GM23338 (cell line): ENCODE measurements at regions not wholly inside any gene's neighbourhood (a gene's known extent, or its start where the extent isn't known, plus 50 kb on each side); places are given as distances from the start of the nearest gene placed in this dataset.

Experiments
- ATAC-seq: fragments of 200-7000 bp; cut with Tn5 transposase; 3 replicates; pipeline ENCODE4 v1.9.1; 2020
- DNase-seq: peaks from one replicate; pipeline ENCODE4 v3.0.0-alpha.2; 2015; ENCODE audit warnings: low spot score
- H2AFZ ChIP-seq: fragments of 200-600 bp; sonication (generic); 2 replicates; pipeline ENCODE4 v1.8.0; 2016; ENCODE audit warnings: antibody characterized with exemption, mild to moderate bottlenecking, moderate library complexity
- H3F3A ChIP-seq: fragments of 200-600 bp; sonication (generic); replicated peaks from 2 replicates; pipeline ENCODE4 v1.8.0; 2017; ENCODE audit warnings: antibody characterized with exemption, mixed run types, low read depth
- H3K27ac ChIP-seq: fragments of 200-600 bp; sonication (generic); 2 replicates; pipeline ENCODE4 v1.6.1; 2016; ENCODE audit warnings: low read depth
- H3K27me3 ChIP-seq: fragments of 200-600 bp; sonication (generic); 2 replicates; pipeline ENCODE4 v1.8.0; 2016; ENCODE audit warnings: mild to moderate bottlenecking, mixed run types, moderate library complexity; ENCODE audit not compliant: insufficient read depth
- H3K36me3 ChIP-seq: fragments of 200-600 bp; sonication (generic); 2 replicates; pipeline ENCODE4 v1.8.0; 2016; ENCODE audit warnings: mild to moderate bottlenecking; ENCODE audit not compliant: insufficient read depth
- H3K4me1 ChIP-seq: fragments of 200-600 bp; sonication (generic); 2 replicates; pipeline ENCODE4 v1.8.0; 2016; ENCODE audit warnings: mild to moderate bottlenecking, moderate library complexity; ENCODE audit not compliant: insufficient read depth
- H3K4me2 ChIP-seq: fragments of 200-600 bp; sonication (generic); 2 replicates; pipeline ENCODE4 v1.7.1; 2017; ENCODE audit warnings: mixed run types
- H3K4me3 ChIP-seq: fragments of 200-600 bp; sonication (generic); 2 replicates; pipeline ENCODE4 v1.6.1; 2016; ENCODE audit warnings: mixed run types
- H3K79me2 ChIP-seq: fragments of 200-600 bp; sonication (generic); replicated peaks from 2 replicates; pipeline ENCODE4 v1.8.0; 2017; ENCODE audit warnings: mild to moderate bottlenecking; ENCODE audit not compliant: insufficient read depth
- H3K9me2 ChIP-seq: fragments of 200-600 bp; sonication (generic); 2 replicates; pipeline ENCODE4 v1.8.0; 2017; ENCODE audit not compliant: insufficient read depth
- H4K20me1 ChIP-seq: fragments of 200-600 bp; sonication (generic); replicated peaks from 2 replicates; pipeline ENCODE4 v1.8.0; 2017; ENCODE audit warnings: mild to moderate bottlenecking; ENCODE audit not compliant: insufficient read depth
- H3K27ac Mint-ChIP-seq: 2 replicates; pipeline ENCODE4 v1.8.0; 2020; ENCODE audit warnings: inconsistent platforms, mild to moderate bottlenecking, moderate library complexity, mixed read lengths
- H3K27me3 Mint-ChIP-seq: 3 replicates; pipeline ENCODE4 v1.8.0; 2022; ENCODE audit warnings: low read depth, mild to moderate bottlenecking, moderate library complexity, mixed read lengths, inconsistent platforms; ENCODE audit not compliant: insufficient read depth, poor library complexity
- H3K36me3 Mint-ChIP-seq: 3 replicates; pipeline ENCODE4 v1.8.0; 2021; ENCODE audit warnings: low read depth, mild to moderate bottlenecking, inconsistent platforms, moderate library complexity, mixed read lengths
- H3K4me1 Mint-ChIP-seq: 3 replicates; pipeline ENCODE4 v1.8.0; 2020; ENCODE audit warnings: mild to moderate bottlenecking, inconsistent platforms, mixed read lengths
- H3K4me3 Mint-ChIP-seq: 3 replicates; pipeline ENCODE4 v1.8.0; 2021; ENCODE audit warnings: moderate library complexity, mild to moderate bottlenecking, inconsistent platforms, mixed read lengths
- H3K9me3 Mint-ChIP-seq: 3 replicates; pipeline ENCODE4 v1.8.0; 2020; ENCODE audit warnings: moderate library complexity, mild to moderate bottlenecking, inconsistent platforms, mixed read lengths
- CREB1 ChIP-seq: fragments of 250-450 bp; sonication (Bioruptor Pico); IDR thresholded peaks from 2 replicates; pipeline ENCODE4 v1.5.0; 2020; ENCODE audit warnings: low read depth, mild to moderate bottlenecking, moderate library complexity
- EZH2 ChIP-seq: fragments of 200-600 bp; sonication (generic); IDR thresholded peaks from one replicate; pipeline ENCODE4 v1.8.0; 2017; ENCODE audit warnings: antibody characterized with exemption, mild to moderate bottlenecking, low read depth; ENCODE audit not compliant: unreplicated experiment
- NANOG ChIP-seq: IDR thresholded peaks from 2 replicates; pipeline ENCODE4 v1.6.1; 2016; ENCODE audit warnings: antibody characterized with exemption, borderline replicate concordance
- POLR2AphosphoS5 ChIP-seq: IDR thresholded peaks from 2 replicates; pipeline ENCODE4 v1.6.1; 2016; ENCODE audit warnings: antibody characterized with exemption, low read depth
- STAT1 ChIP-seq: IDR thresholded peaks from one replicate; pipeline ENCODE4 v1.6.1; 2016; ENCODE audit warnings: antibody characterized with exemption; ENCODE audit not compliant: unreplicated experiment
- ZNF114 ChIP-seq: fragments of 250-450 bp; sonication (Bioruptor Pico); IDR thresholded peaks from 2 replicates; pipeline ENCODE4 v1.5.0; 2020; ENCODE audit warnings: mild to moderate bottlenecking, moderate library complexity
- ZNF331 ChIP-seq: fragments of 250-450 bp; sonication (Bioruptor Pico); IDR thresholded peaks from 2 replicates; pipeline ENCODE4 v1.5.0; 2020; ENCODE audit warnings: low read depth, mild to moderate bottlenecking, moderate library complexity
- TF ChIP-seq, protein P1 (sequence below): fragments of 250-450 bp; sonication (Bioruptor Pico); IDR thresholded peaks from 2 replicates; pipeline ENCODE4 v1.5.0; 2020; ENCODE audit warnings: mild to moderate bottlenecking, moderate library complexity
- TF ChIP-seq, protein P2 (sequence below), 2 experiments: fragments of 200-600 bp in 1 of 2; sonication (generic) in 1 of 2; conservative IDR thresholded peaks; 2 replicates each; pipeline versions ENCODE4 v1.5.1 to v1.6.1; 2016 to 2017; ENCODE audit warnings: antibody characterized with exemption in 2 of 2, low read depth in 2 of 2, mild to moderate bottlenecking in 2 of 2, moderate library complexity in 1 of 2

DNA sequence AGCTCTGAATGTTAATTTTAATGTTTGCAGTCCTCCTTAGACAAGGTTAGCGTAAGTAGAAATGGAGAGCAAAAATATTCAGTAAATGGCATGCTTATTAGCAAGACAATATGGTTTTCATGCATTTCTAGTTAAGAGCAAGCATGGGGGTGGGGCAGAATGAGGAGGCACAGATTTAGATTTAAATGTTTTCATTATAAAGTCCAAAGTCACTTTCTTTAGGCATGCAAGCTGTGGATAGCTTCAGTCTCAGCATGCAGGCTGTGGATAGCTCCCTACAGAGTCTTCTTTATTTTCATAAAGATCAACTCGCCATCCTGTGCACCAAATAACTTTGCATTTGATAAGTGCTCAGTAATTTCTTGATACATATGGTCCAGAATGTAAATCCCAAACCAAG is 1294.5 kb upstream of the ADGRL2 start:
- Mint-ChIP-seq H3K4me1 (peaks cover 24% of the 10 kb centered on the region), H3K27ac (no peak overlapping the region; the same call in 1 of the 2 replicates), H3K4me3 (0 out of 3 replicates have a peak overlapping the region, but pooled peaks have one; percentile 22), H3K36me3 (peaks cover 22% of the 10 kb centered on the region; the same call in 2 of the 3 replicates), H3K9me3 (peaks cover 15% of the 10 kb centered on the region), H3K27me3 (peaks cover 5% of the 10 kb centered on the region)
- no peaks in the 10 kb centered on the region for H3K79me2 ChIP-seq
- peak; percentile 16 for DNase-seq
- H3K4me1 ChIP-seq = 0 out of 2 replicates have a peak, but pooled peaks cover 6% of the 10 kb centered on the region
- H3F3A ChIP-seq = no peaks in the 10 kb centered on the region
- no peak overlapping the region for H3K4me3 ChIP-seq
- H2AFZ ChIP-seq = no peak overlapping the region
- H3K27ac ChIP-seq = peak overlapping the region; percentile 3; the same call in 1 of the 2 replicates
- no peaks in the 10 kb centered on the region for H3K9me2 ChIP-seq
- no peaks in the 10 kb centered on the region for H3K27me3 ChIP-seq
- no peaks in the 10 kb centered on the region for H4K20me1 ChIP-seq
- no peaks in the 10 kb centered on the region for H3K36me3 ChIP-seq
- no peak for ATAC-seq
- H3K4me2 ChIP-seq = peak overlapping the region; percentile 15
- TF ChIP-seq CREB1 (CRISPR knock-in tag) = no peak
- no peak for TF ChIP-seq STAT1
- TF ChIP-seq, protein P1, sequence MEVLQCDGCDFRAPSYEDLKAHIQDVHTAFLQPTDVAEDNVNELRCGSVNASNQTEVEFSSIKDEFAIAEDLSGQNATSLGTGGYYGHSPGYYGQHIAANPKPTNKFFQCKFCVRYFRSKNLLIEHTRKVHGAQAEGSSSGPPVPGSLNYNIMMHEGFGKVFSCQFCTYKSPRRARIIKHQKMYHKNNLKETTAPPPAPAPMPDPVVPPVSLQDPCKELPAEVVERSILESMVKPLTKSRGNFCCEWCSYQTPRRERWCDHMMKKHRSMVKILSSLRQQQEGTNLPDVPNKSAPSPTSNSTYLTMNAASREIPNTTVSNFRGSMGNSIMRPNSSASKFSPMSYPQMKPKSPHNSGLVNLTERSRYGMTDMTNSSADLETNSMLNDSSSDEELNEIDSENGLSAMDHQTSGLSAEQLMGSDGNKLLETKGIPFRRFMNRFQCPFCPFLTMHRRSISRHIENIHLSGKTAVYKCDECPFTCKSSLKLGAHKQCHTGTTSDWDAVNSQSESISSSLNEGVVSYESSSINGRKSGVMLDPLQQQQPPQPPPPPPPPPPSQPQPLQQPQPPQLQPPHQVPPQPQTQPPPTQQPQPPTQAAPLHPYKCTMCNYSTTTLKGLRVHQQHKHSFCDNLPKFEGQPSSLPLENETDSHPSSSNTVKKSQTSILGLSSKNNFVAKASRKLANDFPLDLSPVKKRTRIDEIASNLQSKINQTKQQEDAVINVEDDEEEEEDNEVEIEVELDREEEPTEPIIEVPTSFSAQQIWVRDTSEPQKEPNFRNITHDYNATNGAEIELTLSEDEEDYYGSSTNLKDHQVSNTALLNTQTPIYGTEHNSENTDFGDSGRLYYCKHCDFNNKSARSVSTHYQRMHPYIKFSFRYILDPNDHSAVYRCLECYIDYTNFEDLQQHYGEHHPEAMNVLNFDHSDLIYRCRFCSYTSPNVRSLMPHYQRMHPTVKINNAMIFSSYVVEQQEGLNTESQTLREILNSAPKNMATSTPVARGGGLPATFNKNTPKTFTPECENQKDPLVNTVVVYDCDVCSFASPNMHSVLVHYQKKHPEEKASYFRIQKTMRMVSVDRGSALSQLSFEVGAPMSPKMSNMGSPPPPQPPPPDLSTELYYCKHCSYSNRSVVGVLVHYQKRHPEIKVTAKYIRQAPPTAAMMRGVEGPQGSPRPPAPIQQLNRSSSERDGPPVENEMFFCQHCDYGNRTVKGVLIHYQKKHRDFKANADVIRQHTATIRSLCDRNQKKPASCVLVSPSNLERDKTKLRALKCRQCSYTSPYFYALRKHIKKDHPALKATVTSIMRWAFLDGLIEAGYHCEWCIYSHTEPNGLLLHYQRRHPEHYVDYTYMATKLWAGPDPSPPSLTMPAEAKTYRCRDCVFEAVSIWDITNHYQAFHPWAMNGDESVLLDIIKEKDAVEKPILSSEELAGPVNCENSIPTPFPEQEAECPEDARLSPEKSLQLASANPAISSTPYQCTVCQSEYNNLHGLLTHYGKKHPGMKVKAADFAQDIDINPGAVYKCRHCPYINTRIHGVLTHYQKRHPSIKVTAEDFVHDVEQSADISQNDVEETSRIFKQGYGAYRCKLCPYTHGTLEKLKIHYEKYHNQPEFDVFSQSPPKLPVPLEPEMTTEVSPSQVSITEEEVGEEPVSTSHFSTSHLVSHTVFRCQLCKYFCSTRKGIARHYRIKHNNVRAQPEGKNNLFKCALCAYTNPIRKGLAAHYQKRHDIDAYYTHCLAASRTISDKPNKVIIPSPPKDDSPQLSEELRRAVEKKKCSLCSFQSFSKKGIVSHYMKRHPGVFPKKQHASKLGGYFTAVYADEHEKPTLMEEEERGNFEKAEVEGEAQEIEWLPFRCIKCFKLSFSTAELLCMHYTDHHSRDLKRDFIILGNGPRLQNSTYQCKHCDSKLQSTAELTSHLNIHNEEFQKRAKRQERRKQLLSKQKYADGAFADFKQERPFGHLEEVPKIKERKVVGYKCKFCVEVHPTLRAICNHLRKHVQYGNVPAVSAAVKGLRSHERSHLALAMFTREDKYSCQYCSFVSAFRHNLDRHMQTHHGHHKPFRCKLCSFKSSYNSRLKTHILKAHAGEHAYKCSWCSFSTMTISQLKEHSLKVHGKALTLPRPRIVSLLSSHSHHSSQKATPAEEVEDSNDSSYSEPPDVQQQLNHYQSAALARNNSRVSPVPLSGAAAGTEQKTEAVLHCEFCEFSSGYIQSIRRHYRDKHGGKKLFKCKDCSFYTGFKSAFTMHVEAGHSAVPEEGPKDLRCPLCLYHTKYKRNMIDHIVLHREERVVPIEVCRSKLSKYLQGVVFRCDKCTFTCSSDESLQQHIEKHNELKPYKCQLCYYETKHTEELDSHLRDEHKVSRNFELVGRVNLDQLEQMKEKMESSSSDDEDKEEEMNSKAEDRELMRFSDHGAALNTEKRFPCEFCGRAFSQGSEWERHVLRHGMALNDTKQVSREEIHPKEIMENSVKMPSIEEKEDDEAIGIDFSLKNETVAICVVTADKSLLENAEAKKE = no peak
- TF ChIP-seq POLR2AphosphoS5 = no peak
- TF ChIP-seq, protein P2, sequence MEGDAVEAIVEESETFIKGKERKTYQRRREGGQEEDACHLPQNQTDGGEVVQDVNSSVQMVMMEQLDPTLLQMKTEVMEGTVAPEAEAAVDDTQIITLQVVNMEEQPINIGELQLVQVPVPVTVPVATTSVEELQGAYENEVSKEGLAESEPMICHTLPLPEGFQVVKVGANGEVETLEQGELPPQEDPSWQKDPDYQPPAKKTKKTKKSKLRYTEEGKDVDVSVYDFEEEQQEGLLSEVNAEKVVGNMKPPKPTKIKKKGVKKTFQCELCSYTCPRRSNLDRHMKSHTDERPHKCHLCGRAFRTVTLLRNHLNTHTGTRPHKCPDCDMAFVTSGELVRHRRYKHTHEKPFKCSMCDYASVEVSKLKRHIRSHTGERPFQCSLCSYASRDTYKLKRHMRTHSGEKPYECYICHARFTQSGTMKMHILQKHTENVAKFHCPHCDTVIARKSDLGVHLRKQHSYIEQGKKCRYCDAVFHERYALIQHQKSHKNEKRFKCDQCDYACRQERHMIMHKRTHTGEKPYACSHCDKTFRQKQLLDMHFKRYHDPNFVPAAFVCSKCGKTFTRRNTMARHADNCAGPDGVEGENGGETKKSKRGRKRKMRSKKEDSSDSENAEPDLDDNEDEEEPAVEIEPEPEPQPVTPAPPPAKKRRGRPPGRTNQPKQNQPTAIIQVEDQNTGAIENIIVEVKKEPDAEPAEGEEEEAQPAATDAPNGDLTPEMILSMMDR (conservative IDR thresholded peaks at IDR 0.05; ENCODE audit: low read depth in 2 of 2) = no peak
- TF ChIP-seq ZNF331 = no peak
- peak; percentile 47; the same call in 1 of the 2 replicates for TF ChIP-seq NANOG
- TF ChIP-seq EZH2 = no peak
- no peak for TF ChIP-seq ZNF114
